Endothelial cell of umbilical vein (primary cell): ENCODE measurements at regions not wholly inside any gene's neighbourhood (a gene's known extent, or its start where the extent isn't known, plus 50 kb on each side); places are given as distances from the start of the nearest gene placed in this dataset.

Source experiments
- BruUV-seq: library from RNA; stranded (reverse); fragments of 400-500 nt; replicated peaks from 2 replicates; lab custom pipeline; 2021; lab: Mats Ljungman, UMichigan
- CTCF ChIA-PET: fragments of 300-600, 350-600 bp; sonication (Branson Sonifier 250); formaldehyde crosslinking; loops from one replicate; lab custom pipeline; 2021; ENCODE audit warnings: antibody characterized with exemption, inconsistent platforms; lab: Charles Lee
- POLR2A ChIA-PET: fragments of 300-600, 350-600 bp; sonication (Branson Sonifier 250); formaldehyde crosslinking; loops from one replicate; lab custom pipeline; 2021; ENCODE audit warnings: antibody characterized with exemption, inconsistent platforms; lab: Charles Lee
- DNase-seq: peaks from one replicate; pipeline ENCODE4 v3.0.0-alpha.2; 2011; ENCODE audit warnings: low read depth, low spot score
- FAIRE-seq: peaks from 2 replicates; lab custom pipeline; 2011; peaks lifted over from hg19 to GRCh38; lab: Jason Lieb, UNC
- H2AFZ ChIP-seq: 2 replicates; pipeline ENCODE4 v1.6.0; 2012; ENCODE audit warnings: low read depth, low read length, control low read depth, inconsistent platforms
- H3K27ac ChIP-seq: 2 replicates; pipeline ENCODE4 v1.5.1; 2011; ENCODE audit warnings: low read depth, mild to moderate bottlenecking, control low read depth, low read length, moderate library complexity; ENCODE audit not compliant: insufficient read depth
- H3K27me3 ChIP-seq, 2 experiments: 2 replicates each; pipeline versions ENCODE4 v1.6.0 to v1.6.1; 2011; ENCODE audit warnings: low read length in 2 of 2, mixed read lengths in 1 of 2; ENCODE audit not compliant: control insufficient read depth in 2 of 2, insufficient read depth in 2 of 2
- H3K36me3 ChIP-seq, 2 experiments: 2 replicates in 1 of 2; 3 replicates in 1 of 2; pipeline ENCODE4 v1.5.1; 2011; ENCODE audit warnings: low read length in 2 of 2, mild to moderate bottlenecking in 1 of 2, moderate library complexity in 1 of 2; ENCODE audit not compliant: control insufficient read depth in 2 of 2, insufficient read depth in 2 of 2; ENCODE audit errors: extremely low read depth in 1 of 2
- H3K4me1 ChIP-seq: 3 replicates; pipeline ENCODE4 v1.5.1; 2011; ENCODE audit warnings: mild to moderate bottlenecking, low read length; ENCODE audit not compliant: control insufficient read depth, insufficient read depth; ENCODE audit errors: extremely low read depth
- H3K4me2 ChIP-seq: 2 replicates; pipeline ENCODE4 v1.6.1; 2011; ENCODE audit warnings: low read length, control low read depth, mixed read lengths; ENCODE audit not compliant: insufficient read depth
- H3K4me3 ChIP-seq, 3 experiments: fragments of 200-600 bp in 1 of 3; sonication (generic), shearing (Covaris generic) in 1 of 3; replicated peaks in 1 of 3; 2 replicates each; pipeline ENCODE4 v1.5.1; 2011 to 2016; ENCODE audit warnings: control low read depth in 3 of 3, low read length in 3 of 3, mild to moderate bottlenecking in 2 of 3, inconsistent platforms in 1 of 3, low read depth in 1 of 3, moderate library complexity in 1 of 3; ENCODE audit not compliant: insufficient read depth in 1 of 3
- H3K79me2 ChIP-seq: 2 replicates; pipeline ENCODE4 v1.6.0; 2012; ENCODE audit warnings: low read length, inconsistent platforms; ENCODE audit not compliant: control insufficient read depth, insufficient read depth
- H3K9ac ChIP-seq: replicated peaks from 2 replicates; pipeline ENCODE3; 2011; ENCODE audit warnings: low read length, control low read depth; ENCODE audit not compliant: insufficient read depth; ENCODE audit errors: extremely low read depth
- H3K9me1 ChIP-seq: replicated peaks from 3 replicates; pipeline ENCODE4 v1.6.0; 2011; ENCODE audit warnings: mild to moderate bottlenecking, low read length; ENCODE audit not compliant: control insufficient read depth, insufficient read depth; ENCODE audit errors: extremely low read depth
- H3K9me3 ChIP-seq: replicated peaks from 2 replicates; pipeline ENCODE4 v1.5.1; 2012; ENCODE audit warnings: low read length, inconsistent platforms; ENCODE audit not compliant: control insufficient read depth, insufficient read depth
- H4K20me1 ChIP-seq: replicated peaks from 2 replicates; pipeline ENCODE3; 2011; ENCODE audit warnings: mild to moderate bottlenecking, low read length; ENCODE audit not compliant: control insufficient read depth, insufficient read depth; ENCODE audit errors: extremely low read depth
- FOS ChIP-seq: IDR thresholded peaks from 2 replicates; pipeline ENCODE4 v1.6.1; 2011; ENCODE audit warnings: mild to moderate bottlenecking, low read length, moderate library complexity, borderline replicate concordance; ENCODE audit not compliant: insufficient read depth
- MYC ChIP-seq: IDR thresholded peaks from one replicate; pipeline ENCODE4 v1.6.1; 2011; ENCODE audit warnings: mild to moderate bottlenecking, low read depth, low read length
- POLR2AphosphoS5 ChIP-seq: IDR thresholded peaks from 2 replicates; pipeline ENCODE4 v1.6.1; 2012; ENCODE audit warnings: low read depth, mild to moderate bottlenecking, control low read depth, low read length, moderate library complexity; ENCODE audit not compliant: insufficient read depth
- dilution Hi-C: fragments of 300-500 bp; cut with MboI; formaldehyde crosslinking; loops from one replicate; pipeline ENCODE4 v1.15.0; 2019; ENCODE audit warnings: low sequenced_read_pairs; ENCODE audit not compliant: extremely low pct_ligation_motif_present
- intact Hi-C: fragments of 100-400 bp; cut with micrococcal nuclease; formaldehyde crosslinking; loops from one replicate; pipeline ENCODE4 v1.10.0; 2022
- TF ChIP-seq, protein P1 (sequence below), 2 donors: IDR thresholded peaks; 1 replicate in 1 of 2; 2 replicates in 1 of 2; pipeline ENCODE4 v1.5.1; 2011; ENCODE audit warnings: low read length in 2 of 2, mild to moderate bottlenecking in 2 of 2, moderate library complexity in 2 of 2, control low read depth in 1 of 2, inconsistent platforms in 1 of 2, low read depth in 1 of 2; ENCODE audit not compliant: insufficient read depth in 1 of 2; ENCODE audit errors: extremely low read depth in 1 of 2
- TF ChIP-seq, protein P2 (sequence below): IDR thresholded peaks from 2 replicates; pipeline ENCODE4 v1.6.1; 2011; ENCODE audit not compliant: insufficient read depth, insufficient read length

DNA sequence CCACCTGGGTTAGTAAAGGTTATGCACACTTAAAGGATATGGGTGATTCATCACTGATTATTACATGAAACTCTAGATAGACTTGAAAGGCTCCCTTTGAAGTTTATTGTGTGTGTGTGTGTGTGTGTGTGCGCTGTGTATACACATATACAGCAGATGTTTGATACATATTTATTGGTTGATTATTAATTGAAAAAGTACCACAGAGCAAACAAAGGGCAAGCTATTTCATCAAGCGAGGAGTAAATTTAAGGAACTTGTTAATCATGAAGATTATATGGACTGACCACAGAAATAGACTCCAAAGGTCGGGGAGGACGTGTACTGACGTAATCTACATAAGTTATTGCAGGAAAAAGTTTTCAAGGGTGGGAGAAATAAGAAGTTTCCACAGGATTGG is 617.4 kb upstream of the POU3F3 start:
- FAIRE-seq: no peak
- Histone ChIP-seq H3K9me3 (peaks cover 5% of the 10 kb centered on the region), H3K36me3 (no peaks in the 10 kb centered on the region), H3K27ac (no peak overlapping the region), H3K9me1 (no peaks in the 10 kb centered on the region), H3K4me3 (no peak overlapping the region), H3K9ac (no peak overlapping the region), H3K4me2 (no peak overlapping the region), H2AFZ (no peak overlapping the region), H3K4me1 (no peaks in the 10 kb centered on the region), H4K20me1 (no peaks in the 10 kb centered on the region), H3K79me2 (no peaks in the 10 kb centered on the region), H3K27me3 (no peaks in the 10 kb centered on the region)
- no TSS peak for BruUV-seq
- no peak for TF ChIP-seq FOS
- CTCF ChIA-PET: no interaction called here
- dilution Hi-C loops: no loop called here
- POLR2A ChIA-PET: no interaction called here
- DNase-seq: no peak
- intact Hi-C loops: no loop called here

DNA sequence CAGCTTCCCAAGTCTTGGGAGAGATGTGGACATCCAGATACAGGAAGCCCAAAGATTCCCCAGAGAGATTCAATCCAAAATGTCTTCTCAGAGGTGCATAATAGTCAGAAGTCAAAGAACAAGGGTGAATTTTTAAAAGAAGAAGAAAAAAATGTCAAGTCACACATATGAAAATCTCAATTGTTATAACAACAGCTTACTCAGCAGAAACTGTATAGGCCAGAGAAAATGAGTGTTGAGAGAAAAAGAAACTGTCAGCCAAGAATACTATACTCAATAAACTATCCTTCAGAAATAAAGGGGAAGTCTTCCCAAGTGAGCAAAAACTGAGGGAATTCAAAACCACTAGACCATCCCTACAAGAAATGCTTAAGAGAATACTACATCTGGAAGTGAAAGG is 612.9 kb upstream of the POU3F3 start:
- Histone ChIP-seq H3K9ac (no peak overlapping the region), H3K4me3 (no peak overlapping the region), H4K20me1 (no peaks in the 10 kb centered on the region), H3K27me3 (no peaks in the 10 kb centered on the region), H2AFZ (no peak overlapping the region), H3K4me2 (no peak overlapping the region), H3K9me1 (no peaks in the 10 kb centered on the region), H3K36me3 (no peaks in the 10 kb centered on the region), H3K4me1 (no peaks in the 10 kb centered on the region), H3K79me2 (no peaks in the 10 kb centered on the region), H3K27ac (no peak overlapping the region), H3K9me3 (peaks cover 3% of the 10 kb centered on the region)
- TF ChIP-seq, protein P1, sequence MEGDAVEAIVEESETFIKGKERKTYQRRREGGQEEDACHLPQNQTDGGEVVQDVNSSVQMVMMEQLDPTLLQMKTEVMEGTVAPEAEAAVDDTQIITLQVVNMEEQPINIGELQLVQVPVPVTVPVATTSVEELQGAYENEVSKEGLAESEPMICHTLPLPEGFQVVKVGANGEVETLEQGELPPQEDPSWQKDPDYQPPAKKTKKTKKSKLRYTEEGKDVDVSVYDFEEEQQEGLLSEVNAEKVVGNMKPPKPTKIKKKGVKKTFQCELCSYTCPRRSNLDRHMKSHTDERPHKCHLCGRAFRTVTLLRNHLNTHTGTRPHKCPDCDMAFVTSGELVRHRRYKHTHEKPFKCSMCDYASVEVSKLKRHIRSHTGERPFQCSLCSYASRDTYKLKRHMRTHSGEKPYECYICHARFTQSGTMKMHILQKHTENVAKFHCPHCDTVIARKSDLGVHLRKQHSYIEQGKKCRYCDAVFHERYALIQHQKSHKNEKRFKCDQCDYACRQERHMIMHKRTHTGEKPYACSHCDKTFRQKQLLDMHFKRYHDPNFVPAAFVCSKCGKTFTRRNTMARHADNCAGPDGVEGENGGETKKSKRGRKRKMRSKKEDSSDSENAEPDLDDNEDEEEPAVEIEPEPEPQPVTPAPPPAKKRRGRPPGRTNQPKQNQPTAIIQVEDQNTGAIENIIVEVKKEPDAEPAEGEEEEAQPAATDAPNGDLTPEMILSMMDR (IDR thresholded peaks at IDR 0.05; ENCODE audit: extremely low read depth in 1 of 2, insufficient read depth in 1 of 2, low read depth in 1 of 2, low read length in 2 of 2): no peak
- TF ChIP-seq MYC (no peak), POLR2AphosphoS5 (no peak)
- TF ChIP-seq, protein P2, sequence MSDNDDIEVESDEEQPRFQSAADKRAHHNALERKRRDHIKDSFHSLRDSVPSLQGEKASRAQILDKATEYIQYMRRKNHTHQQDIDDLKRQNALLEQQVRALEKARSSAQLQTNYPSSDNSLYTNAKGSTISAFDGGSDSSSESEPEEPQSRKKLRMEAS: no peak
- BruUV-seq: no TSS peak
- dilution Hi-C loops: no loop called here
- DNase-seq (no peak), FAIRE-seq (no peak)
- ChIA-PET POLR2A (no interaction called here), CTCF (no interaction called here)
- intact Hi-C loops: no loop called here
